ENCODE measurements at regions not wholly inside any gene's neighbourhood (a gene's known extent, or its start where the extent isn't known, plus 50 kb on each side); places are given as distances from the start of the nearest gene placed in this dataset.

- H3K27me3 Mint-ChIP-seq (ENCODE audit: low read depth, poor library complexity), result no peaks in the 10 kb centered on the region
- peak overlapping the region; percentile 1 for H3K27ac Mint-ChIP-seq
- no peak overlapping the region for H3K4me3 Mint-ChIP-seq
- no peak for DNase-seq
- TF ChIP-seq CTCF (IDR thresholded peaks at IDR 0.05), result no peak
- H3K4me1 Mint-ChIP-seq, result no peaks in the 10 kb centered on the region
- no peaks in the 10 kb centered on the region for H3K36me3 Mint-ChIP-seq (ENCODE audit: low read depth)
- no peaks in the 10 kb centered on the region for H3K9me3 Mint-ChIP-seq
Observed at GRCh38 chr3:86856711-86857110, 134.2 kb downstream of the VGLL3 start.

DNA sequence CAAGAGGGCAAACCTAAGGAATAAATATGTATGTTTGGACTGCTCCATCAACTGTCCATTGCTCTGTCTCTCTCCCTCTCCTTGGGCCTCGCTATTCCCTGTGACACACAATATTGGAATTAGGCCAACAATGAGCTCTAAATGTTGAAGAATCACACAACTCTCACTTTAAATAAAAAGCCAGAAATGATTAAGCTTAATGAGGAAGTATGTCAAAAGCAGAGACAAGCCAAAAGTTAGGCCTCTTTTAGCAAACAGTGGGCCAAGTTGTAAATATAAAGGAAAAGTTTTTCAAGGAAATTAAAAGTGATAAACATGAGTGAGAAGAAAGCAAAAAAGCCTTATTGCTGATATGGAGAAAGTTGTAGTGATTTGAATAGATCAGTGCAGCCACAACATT, 141.0 kb downstream of the VGLL3 start:
- TF ChIP-seq CTCF (IDR thresholded peaks at IDR 0.05), result no peak
- no peak for DNase-seq
- no peaks in the 10 kb centered on the region for H3K9me3 Mint-ChIP-seq
- no peak overlapping the region for H3K27ac Mint-ChIP-seq
- no peaks in the 10 kb centered on the region for H3K27me3 Mint-ChIP-seq (ENCODE audit: low read depth, poor library complexity)
- H3K4me3 Mint-ChIP-seq, result no peak overlapping the region
- H3K36me3 Mint-ChIP-seq (ENCODE audit: low read depth), result no peaks in the 10 kb centered on the region
- no peaks in the 10 kb centered on the region for H3K4me1 Mint-ChIP-seq

- Mint-ChIP-seq H3K36me3 (ENCODE audit: low read depth) (no peaks in the 10 kb centered on the region), H3K4me3 (no peak overlapping the region), H3K27me3 (ENCODE audit: low read depth, poor library complexity) (no peaks in the 10 kb centered on the region), H3K27ac (no peak overlapping the region), H3K4me1 (peaks cover 12% of the 10 kb centered on the region), H3K9me3 (no peaks in the 10 kb centered on the region)
- no peak for TF ChIP-seq CTCF (IDR thresholded peaks at IDR 0.05)
- DNase-seq, result no peak
Observed at GRCh38 chr3:86845726-86846125, 145.2 kb downstream of the VGLL3 start.

DNA sequence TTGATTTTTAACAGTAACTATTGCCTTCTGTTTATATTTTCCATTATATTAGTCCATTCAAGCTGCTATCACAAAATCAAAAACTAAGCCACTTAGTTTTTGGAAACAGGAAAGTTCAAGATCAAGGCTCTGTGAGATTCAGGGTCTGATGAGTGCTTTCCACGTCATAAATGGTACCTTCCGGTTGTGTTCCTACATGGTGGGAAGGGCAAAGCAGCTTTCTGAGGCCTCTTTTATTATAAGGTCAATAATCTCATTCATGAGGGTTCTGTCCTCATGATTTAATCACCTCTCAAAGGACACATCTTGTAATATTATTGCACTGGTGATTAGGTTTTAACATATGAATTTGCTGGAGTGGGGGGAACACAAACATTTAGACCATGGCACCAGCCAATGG, 152.0 kb downstream of the VGLL3 start:
- no peak for DNase-seq
- peaks cover 5% of the 10 kb centered on the region for H3K27me3 Mint-ChIP-seq (ENCODE audit: low read depth, poor library complexity)
- no peak for TF ChIP-seq CTCF (IDR thresholded peaks at IDR 0.05)
- H3K36me3 Mint-ChIP-seq (ENCODE audit: low read depth), result no peaks in the 10 kb centered on the region
- peaks cover 21% of the 10 kb centered on the region for H3K4me1 Mint-ChIP-seq
- H3K9me3 Mint-ChIP-seq, result no peaks in the 10 kb centered on the region
- no peak overlapping the region for H3K4me3 Mint-ChIP-seq
- H3K27ac Mint-ChIP-seq, result no peak overlapping the region

DNA sequence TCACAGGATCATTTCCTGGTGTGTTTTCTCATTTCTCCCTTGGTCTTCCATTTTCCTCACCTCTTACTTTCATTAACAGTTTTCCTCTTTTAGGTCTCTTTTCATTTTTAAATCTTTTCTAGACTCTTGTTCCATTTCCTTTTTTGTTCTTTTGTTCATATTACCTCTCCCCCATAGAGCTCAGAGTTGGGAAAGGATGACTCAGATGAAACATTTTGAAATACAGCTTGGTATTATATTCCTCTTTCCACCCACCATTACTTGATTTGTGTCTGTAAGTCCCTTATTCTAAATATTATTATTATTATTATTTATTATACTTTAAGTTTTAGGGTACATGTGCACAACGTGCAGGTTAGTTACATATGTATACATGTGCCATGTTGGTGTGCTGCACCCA, 153.1 kb downstream of the VGLL3 start:
- peaks cover 5% of the 10 kb centered on the region for H3K27me3 Mint-ChIP-seq (ENCODE audit: low read depth, poor library complexity)
- H3K36me3 Mint-ChIP-seq (ENCODE audit: low read depth), result no peaks in the 10 kb centered on the region
- no peaks in the 10 kb centered on the region for H3K9me3 Mint-ChIP-seq
- no peak overlapping the region for H3K4me3 Mint-ChIP-seq
- TF ChIP-seq CTCF (IDR thresholded peaks at IDR 0.05), result no peak
- DNase-seq, result no peak
- H3K4me1 Mint-ChIP-seq, result peaks cover 21% of the 10 kb centered on the region
- no peak overlapping the region for H3K27ac Mint-ChIP-seq

- Mint-ChIP-seq H3K27me3 (ENCODE audit: low read depth, poor library complexity) (peaks cover 8% of the 10 kb centered on the region), H3K4me3 (no peak overlapping the region), H3K27ac (no peak overlapping the region), H3K4me1 (no peaks in the 10 kb centered on the region), H3K9me3 (no peaks in the 10 kb centered on the region), H3K36me3 (ENCODE audit: low read depth) (no peaks in the 10 kb centered on the region)
- no peak for DNase-seq
- no peak for TF ChIP-seq CTCF (IDR thresholded peaks at IDR 0.05)
Observed at GRCh38 chr3:86830566-86830965, 160.4 kb downstream of the VGLL3 start.
